ENCODE measurements at regions not wholly inside any gene's neighbourhood (a gene's known extent, or its start where the extent isn't known, plus 50 kb on each side); places are given as distances from the start of the nearest gene placed in this dataset.

DNA sequence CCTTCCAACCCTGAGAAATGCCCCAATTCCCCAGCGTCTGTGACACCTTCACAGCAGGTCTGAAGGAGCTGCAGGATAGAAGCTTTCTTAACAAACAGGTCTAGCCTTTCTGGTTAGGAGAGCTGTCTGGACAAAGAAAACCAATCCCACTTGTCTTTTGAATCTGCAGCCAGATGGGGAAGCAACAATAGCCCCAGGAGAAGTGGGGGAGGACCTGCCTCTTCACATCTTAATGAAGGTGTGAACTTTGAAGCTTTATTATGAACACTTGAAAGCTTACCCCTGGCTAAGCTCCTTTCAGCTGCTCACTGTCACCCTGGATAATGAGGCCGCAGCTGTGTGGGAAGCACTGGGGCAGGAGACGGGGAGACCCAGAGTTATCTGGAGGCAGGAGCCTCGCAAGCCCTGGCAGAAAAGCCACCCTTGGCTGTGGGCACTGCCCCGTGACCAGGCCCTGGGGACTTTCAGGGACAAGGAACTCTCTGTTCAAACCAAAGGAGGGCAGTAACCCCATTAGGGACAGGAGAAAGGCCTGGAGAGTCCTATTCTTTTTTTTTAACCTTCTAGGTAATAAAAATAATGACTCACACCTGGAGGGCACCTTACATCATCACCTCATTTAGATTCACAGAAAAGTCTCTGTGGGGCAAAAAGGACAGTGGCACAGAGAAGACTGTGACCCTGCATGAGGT lies 151.8 kb upstream of the RAD23B start:
- Histone ChIP-seq H3K27ac (no peak overlapping the region), H3K4me3 (no peak overlapping the region), H3K4me1 (replicated peaks in 1 of 2) (no peaks in the 10 kb centered on the region)
- 50 to 100% (median 54%) methylated on average over 1 to 2 of the region's 5 CpGs; no CpG with 5 or more reads in 6 of the 10 experiments for WGBS, 10 experiments
- no peak for ATAC-seq (replicated peaks in 6 of 8)
- in situ Hi-C loops (cut with MboI; ENCODE audit: low pct_unique_long_range_greater_than_20kb in 2 of 9, low sequenced_read_pairs in 9 of 9, unreplicated experiment in 9 of 9), result no loop called here

DNA sequence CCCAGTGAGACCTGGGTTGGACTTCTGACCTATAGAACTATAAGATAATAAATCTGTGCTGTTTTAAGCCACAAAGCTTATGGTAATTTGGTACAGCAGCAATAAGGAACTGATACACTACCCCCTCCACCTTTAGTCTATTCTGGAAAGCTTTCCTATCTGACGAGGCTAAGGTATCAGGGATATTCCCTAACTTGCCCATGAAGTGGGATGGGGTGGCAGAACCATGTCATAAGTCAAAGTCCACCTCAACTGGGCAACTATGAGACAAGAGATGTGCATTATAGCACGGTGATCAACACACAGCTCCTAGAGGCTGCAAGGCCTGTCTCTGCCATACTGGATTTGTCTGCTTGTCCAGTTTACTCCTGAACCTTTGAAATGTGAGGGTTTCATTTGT lies 146.8 kb upstream of the RAD23B start:
- Histone ChIP-seq H3K27ac (no peak overlapping the region), H3K4me3 (no peak overlapping the region), H3K4me1 (replicated peaks in 1 of 2) (no peaks in the 10 kb centered on the region)
- in situ Hi-C loops (cut with MboI; ENCODE audit: low pct_unique_long_range_greater_than_20kb in 2 of 9, low sequenced_read_pairs in 9 of 9, unreplicated experiment in 9 of 9), result no loop called here
- WGBS, 10 experiments, result 15 to 90% (median 77%) methylated on average over 1 to 2 of the region's 2 CpGs; no CpG with 5 or more reads in 4 of the 10 experiments
- no peak for ATAC-seq (replicated peaks in 6 of 8)

DNA sequence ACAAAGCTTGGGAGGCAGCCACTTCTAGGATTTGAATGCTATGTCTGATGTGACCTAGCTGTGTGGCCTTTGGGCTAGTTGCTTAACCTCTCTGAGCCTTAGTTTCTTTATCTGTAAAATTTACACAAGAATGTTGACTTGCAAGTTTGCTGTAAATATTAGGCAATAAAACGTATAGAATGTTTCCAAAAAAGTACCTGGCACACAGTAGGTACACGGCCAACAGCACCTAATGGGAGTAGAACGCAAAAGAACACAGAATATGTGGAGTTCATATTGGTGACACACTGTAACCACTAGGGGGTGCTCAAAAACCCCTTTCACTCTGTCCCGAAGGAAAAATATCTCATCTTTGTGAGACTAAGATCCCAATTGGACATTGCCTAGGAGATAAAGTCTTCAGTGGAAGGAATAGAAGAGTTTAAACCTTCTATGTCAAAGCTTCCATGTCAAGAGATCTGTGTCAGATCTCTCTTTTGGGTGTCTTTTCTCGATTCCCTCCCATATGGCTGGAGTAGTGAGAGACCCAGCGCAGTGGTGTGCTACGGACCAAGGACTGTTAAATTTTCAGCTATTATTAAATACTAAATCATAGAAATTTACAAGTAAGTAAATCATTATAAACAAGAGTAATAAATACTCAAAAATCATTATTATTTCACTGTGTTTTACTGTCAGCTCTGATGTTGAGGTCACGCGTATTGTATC lies 145.4 kb upstream of the RAD23B start:
- Histone ChIP-seq H3K4me1 (replicated peaks in 1 of 2) (no peaks in the 10 kb centered on the region), H3K4me3 (no peak overlapping the region), H3K27ac (no peak overlapping the region)
- in situ Hi-C loops (cut with MboI; ENCODE audit: low pct_unique_long_range_greater_than_20kb in 2 of 9, low sequenced_read_pairs in 9 of 9, unreplicated experiment in 9 of 9), result no loop called here
- WGBS, 10 experiments, result 28 to 85% (median 77%) methylated on average over 2 to 9 of the region's 9 CpGs; no CpG with 5 or more reads in 1 of the 10 experiments
- ATAC-seq (replicated peaks in 6 of 8), result peak in 3 of 8 experiments; percentile 65 to 80 (median 67)

DNA sequence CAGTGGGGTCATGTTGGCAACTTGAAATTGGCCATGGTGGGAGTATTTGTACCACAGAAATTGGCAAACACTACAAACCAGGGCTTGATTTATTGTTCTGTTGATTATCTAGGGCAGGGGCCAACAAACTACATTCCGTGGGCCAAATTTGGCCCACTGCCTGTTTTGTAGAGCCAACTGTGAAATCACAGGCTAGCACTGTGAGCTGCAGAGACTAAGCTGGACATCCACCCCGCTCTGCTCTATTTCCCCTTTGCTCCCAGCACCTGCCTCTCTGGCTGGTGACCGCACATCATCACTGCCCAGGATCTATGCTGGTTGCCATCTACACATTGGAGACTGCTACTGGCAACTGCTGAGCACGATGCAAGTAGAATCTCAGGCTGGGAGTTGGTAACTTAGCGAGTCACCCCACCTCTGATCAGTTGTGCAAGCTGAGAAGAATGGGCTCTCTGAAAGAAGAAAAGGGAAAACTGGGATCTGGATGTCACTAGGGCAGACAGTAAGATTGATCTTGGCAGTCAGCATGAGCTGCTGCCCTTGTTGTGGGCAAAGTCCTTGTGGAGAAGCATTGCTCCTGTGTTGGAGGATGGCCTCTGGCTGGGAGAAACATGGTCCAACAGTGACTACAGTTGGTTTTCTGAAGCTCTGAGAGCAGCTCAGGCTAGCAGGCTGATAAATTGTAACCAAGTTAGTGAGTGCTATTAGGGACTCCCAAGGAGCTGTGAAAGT lies 144.7 kb upstream of the RAD23B start:
- Histone ChIP-seq H3K4me3 (no peak overlapping the region), H3K27ac (no peak overlapping the region), H3K4me1 (replicated peaks in 1 of 2) (no peaks in the 10 kb centered on the region)
- peak in 2 of 8 experiments; percentile 17 to 96 for ATAC-seq (replicated peaks in 6 of 8)
- in situ Hi-C loops (cut with MboI; ENCODE audit: low pct_unique_long_range_greater_than_20kb in 2 of 9, low sequenced_read_pairs in 9 of 9, unreplicated experiment in 9 of 9), result no loop called here
- WGBS, 10 experiments, result 0 to 100% (median 44%) methylated on average over 1 to 3 of the region's 5 CpGs; no CpG with 5 or more reads in 3 of the 10 experiments

DNA sequence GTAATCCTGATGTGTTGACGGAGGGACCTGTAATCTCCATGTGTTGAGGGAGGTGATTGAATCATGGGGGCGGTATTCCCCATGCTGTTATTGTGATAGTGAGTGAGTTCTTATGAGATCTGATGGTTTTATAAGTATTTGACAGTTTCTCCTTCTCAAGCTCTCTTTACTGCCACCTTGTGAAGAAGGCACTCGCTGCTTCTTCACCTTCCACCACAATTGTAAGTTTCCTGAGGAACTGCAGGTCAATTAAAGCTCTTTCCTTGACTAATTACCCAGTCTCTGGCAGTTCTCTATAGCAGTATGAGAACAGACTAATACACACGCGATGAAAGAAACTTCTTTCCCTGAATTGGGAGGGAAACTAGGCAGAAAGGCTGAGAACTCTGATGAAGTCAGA lies 141.1 kb upstream of the RAD23B start:
- peaks cover 0 to 5% of the 10 kb centered on the region in 2 donors for H3K4me1 ChIP-seq (replicated peaks in 1 of 2)
- ATAC-seq (replicated peaks in 6 of 8), result no peak
- in situ Hi-C loops (cut with MboI; ENCODE audit: low pct_unique_long_range_greater_than_20kb in 2 of 9, low sequenced_read_pairs in 9 of 9, unreplicated experiment in 9 of 9), result no loop called here
- H3K4me3 ChIP-seq, result no peak overlapping the region
- 38 to 92% (median 74%) methylated on average over 1 to 4 of the region's 5 CpGs; no CpG with 5 or more reads in 2 of the 10 experiments for WGBS, 10 experiments
- no peak overlapping the region for H3K27ac ChIP-seq

DNA sequence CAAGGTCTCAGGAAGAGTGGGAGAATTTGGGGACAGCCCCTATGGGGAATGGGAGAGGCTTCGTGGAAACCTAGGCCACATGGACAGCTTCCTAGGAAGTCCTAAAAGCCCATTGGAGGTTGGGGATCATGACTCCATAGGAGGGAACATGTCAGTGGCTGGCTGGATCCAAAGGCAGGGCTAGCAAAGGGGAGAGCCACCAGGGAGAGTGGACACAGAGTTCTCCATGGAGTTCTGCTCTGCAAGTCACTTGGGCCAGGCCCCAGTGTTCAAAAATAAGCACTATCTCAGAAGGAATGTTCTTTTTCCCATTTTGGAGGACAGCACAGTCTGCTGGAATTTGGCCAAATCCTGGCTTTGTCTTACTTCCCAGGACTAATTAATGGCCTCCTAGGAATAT lies 140.6 kb upstream of the RAD23B start:
- Histone ChIP-seq H3K4me1 (replicated peaks in 1 of 2) (peaks cover 0 to 5% of the 10 kb centered on the region in 2 donors), H3K4me3 (no peak overlapping the region), H3K27ac (no peak overlapping the region)
- in situ Hi-C loops (cut with MboI; ENCODE audit: low pct_unique_long_range_greater_than_20kb in 2 of 9, low sequenced_read_pairs in 9 of 9, unreplicated experiment in 9 of 9), result no loop called here
- peak in 1 of 8 experiments; percentile 17 for ATAC-seq (replicated peaks in 6 of 8)
- WGBS, 10 experiments, result 20 to 100% (median 90%) methylated on average over 1 of the region's 1 CpG; no CpG with 5 or more reads in 6 of the 10 experiments

DNA sequence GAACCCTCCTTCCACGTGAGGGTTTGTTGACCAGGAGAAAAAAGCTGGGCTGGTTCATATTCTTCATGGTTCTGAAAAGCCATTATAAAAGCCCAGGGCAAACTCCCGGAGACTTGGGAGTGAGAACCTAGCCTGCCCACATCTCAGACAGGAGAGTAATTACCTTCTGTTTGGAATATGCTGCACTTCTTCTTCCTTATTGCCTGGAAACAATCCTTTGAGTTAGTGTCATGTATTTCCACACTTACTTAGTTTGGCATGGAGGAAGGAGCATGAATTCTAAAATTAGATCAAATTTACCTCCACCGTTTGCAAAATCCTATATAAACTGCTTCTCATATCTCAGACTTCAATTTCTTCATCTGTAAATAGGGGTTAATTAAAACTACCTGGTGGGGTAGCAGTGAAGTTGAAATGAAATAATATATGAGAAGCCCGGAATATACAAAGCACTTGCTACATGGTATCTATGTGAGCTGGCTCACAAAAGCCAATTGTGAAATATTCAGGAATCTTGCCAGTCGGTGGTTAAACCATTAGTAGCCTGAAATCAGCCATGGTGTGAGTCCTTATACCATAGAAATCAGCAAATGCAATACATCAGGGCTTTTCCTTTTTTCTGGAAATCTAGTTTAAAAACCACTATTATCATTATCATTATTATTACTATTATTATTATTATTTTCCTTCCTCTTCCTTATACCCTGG lies 140.0 kb upstream of the RAD23B start:
- in situ Hi-C loops (cut with MboI; ENCODE audit: low pct_unique_long_range_greater_than_20kb in 2 of 9, low sequenced_read_pairs in 9 of 9, unreplicated experiment in 9 of 9), result no loop called here
- no peak for ATAC-seq (replicated peaks in 6 of 8)
- Histone ChIP-seq H3K4me3 (no peak overlapping the region), H3K27ac (no peak overlapping the region), H3K4me1 (replicated peaks in 1 of 2) (peaks cover 0 to 5% of the 10 kb centered on the region in 2 donors)
- WGBS, 10 experiments, result 15 to 95% (median 61%) methylated on average over 3 to 5 of the region's 5 CpGs; no CpG with 5 or more reads in 2 of the 10 experiments

DNA sequence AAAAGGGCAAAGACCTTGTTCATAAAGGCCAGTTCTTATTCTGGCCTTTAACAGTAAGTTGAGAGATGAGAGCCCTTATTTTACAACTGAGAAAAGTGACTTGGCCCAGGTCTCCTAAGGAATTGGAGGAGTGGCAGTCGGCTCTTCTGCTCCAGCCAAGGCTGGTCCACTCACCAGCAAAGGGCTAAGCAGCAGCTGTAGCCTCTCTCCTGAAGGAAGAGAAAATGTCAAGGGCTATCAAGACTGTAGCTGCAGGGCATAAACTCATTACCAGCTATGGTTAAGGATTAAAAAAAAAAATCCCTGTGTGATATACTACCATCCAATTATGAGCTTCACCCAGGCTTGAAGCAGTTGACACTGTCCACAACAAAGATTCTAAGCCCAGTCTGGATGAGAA lies 138.6 kb upstream of the RAD23B start:
- WGBS, 10 experiments, result 0 to 83% (median 27%) methylated on average over 1 of the region's 1 CpG; no CpG with 5 or more reads in 4 of the 10 experiments
- in situ Hi-C loops (cut with MboI; ENCODE audit: low pct_unique_long_range_greater_than_20kb in 2 of 9, low sequenced_read_pairs in 9 of 9, unreplicated experiment in 9 of 9), result no loop called here

DNA sequence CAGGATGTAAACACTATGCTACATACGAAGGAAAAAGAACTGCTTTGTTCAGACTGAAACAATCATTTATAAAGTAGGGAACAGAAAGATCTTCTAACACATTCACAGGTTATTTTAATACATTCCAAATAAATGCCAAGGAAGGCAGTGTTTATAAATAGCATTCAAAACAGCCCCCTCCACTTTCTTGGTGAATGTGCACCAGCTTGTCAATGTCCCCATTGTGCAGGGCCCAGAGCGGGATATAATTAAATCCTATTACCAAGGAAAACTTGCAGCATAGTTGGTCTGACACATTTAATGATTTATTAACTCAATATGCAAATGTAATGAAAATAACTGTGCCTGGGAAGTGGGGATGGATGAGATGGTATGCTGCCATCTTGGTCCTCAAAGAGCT lies 135.9 kb upstream of the RAD23B start:
- ATAC-seq (replicated peaks in 6 of 8), result no peak
- WGBS, 10 experiments, result 51 to 100% (median 85%) methylated on average over 1 to 2 of the region's 2 CpGs; no CpG with 5 or more reads in 1 of the 10 experiments
- no peak overlapping the region for H3K4me3 ChIP-seq
- in situ Hi-C loops (cut with MboI; ENCODE audit: low pct_unique_long_range_greater_than_20kb in 2 of 9, low sequenced_read_pairs in 9 of 9, unreplicated experiment in 9 of 9), result no loop called here
- peaks cover 0 to 5% of the 10 kb centered on the region in 2 donors for H3K4me1 ChIP-seq (replicated peaks in 1 of 2)
- no peak overlapping the region for H3K27ac ChIP-seq

More for the DNA sequence above, 138.6 kb upstream of the RAD23B start:
- ATAC-seq (replicated peaks in 6 of 8), result peak in 2 of 8 experiments; percentile 22 to 24
- Histone ChIP-seq H3K27ac (no peak overlapping the region), H3K4me3 (no peak overlapping the region), H3K4me1 (replicated peaks in 1 of 2) (peaks cover 0 to 5% of the 10 kb centered on the region in 2 donors)

DNA sequence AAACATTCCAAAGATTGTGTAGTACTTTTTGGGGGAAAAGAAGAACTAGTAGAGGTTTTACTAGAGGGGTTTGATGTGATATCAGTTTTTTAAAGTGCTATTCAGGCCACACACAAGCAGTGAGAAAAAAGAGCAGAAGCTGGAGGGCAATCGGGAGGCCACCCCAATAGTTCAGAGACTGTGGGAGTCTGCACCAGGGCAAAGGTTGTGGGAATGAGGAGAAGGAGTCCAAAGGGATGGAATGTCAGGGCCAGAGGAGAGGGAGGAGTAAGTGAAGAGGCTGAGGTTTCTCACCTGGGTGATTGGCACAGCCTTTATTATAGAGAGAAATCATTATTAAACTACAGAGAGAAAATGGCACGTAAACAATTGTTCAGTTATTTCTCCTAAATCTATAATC lies 134.9 kb upstream of the RAD23B start:
- WGBS, 10 experiments, result 15 to 100% (median 87%) methylated on average over 1 to 2 of the region's 2 CpGs; no CpG with 5 or more reads in 2 of the 10 experiments
- ATAC-seq (replicated peaks in 6 of 8), result no peak
- H3K4me1 ChIP-seq (replicated peaks in 1 of 2), result peaks cover 0 to 5% of the 10 kb centered on the region in 2 donors
- H3K27ac ChIP-seq, result no peak overlapping the region
- in situ Hi-C loops (cut with MboI; ENCODE audit: low pct_unique_long_range_greater_than_20kb in 2 of 9, low sequenced_read_pairs in 9 of 9, unreplicated experiment in 9 of 9), result no loop called here
- no peak overlapping the region for H3K4me3 ChIP-seq

DNA sequence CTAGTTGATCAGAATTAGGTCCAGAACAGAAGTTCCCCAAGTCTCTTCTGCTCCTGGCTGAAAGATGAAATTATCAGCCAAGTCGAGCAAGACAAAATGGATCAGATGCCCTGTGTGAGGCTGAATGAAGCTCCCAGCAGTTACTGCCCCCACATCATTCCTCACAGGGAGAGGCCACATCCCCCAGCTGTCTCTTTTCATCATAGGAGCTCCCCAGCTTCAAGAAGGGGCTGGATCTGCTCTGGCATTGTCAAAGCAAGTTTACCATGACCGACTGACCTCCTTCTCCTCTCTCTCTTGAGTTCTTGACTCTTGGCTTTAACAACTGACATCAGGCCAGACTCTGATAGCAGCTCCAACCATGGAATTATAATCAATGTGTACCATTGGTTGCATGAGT lies 133.3 kb upstream of the RAD23B start:
- in situ Hi-C loops (cut with MboI; ENCODE audit: low pct_unique_long_range_greater_than_20kb in 2 of 9, low sequenced_read_pairs in 9 of 9, unreplicated experiment in 9 of 9), result no loop called here
- no peak for ATAC-seq (replicated peaks in 6 of 8)
- 0 to 89% (median 48%) methylated on average over 1 to 2 of the region's 2 CpGs; no CpG with 5 or more reads in 4 of the 10 experiments for WGBS, 10 experiments
- no peak overlapping the region for H3K4me3 ChIP-seq
- H3K27ac ChIP-seq, result no peak overlapping the region
- H3K4me1 ChIP-seq (replicated peaks in 1 of 2), result peaks cover 0 to 4% of the 10 kb centered on the region in 2 donors

DNA sequence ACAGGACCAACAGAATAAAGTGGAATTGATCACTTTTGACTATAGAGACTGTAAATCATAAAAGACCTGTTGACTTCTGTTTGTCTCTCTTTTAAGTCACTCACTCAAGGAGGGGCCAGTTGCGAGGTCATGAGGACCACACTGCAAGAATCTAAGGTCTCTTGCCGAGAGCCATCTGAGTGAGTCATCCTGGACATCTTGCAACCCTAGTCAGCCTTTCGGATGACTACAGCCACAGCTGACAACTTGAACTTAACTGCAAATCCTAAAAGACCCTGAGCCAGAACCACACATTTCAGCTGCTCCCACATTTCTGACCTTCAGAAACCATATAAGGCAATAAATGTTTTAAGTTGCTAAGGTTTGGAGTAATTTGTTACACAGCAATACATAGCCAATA lies 129.7 kb upstream of the RAD23B start:
- no peak overlapping the region for H3K27ac ChIP-seq
- no peaks in the 10 kb centered on the region for H3K4me1 ChIP-seq (replicated peaks in 1 of 2)
- 0 to 100% (median 75%) methylated on average over 1 to 3 of the region's 3 CpGs; no CpG with 5 or more reads in 2 of the 10 experiments for WGBS, 10 experiments
- in situ Hi-C loops (cut with MboI; ENCODE audit: low pct_unique_long_range_greater_than_20kb in 2 of 9, low sequenced_read_pairs in 9 of 9, unreplicated experiment in 9 of 9), result no loop called here
- H3K4me3 ChIP-seq, result no peak overlapping the region
- ATAC-seq (replicated peaks in 6 of 8), result peak in 2 of 8 experiments; percentile 30 to 55
